ENCODE measurements at regions not wholly inside any gene's neighbourhood (a gene's known extent, or its start where the extent isn't known, plus 50 kb on each side); places are given as distances from the start of the nearest gene placed in this dataset.

- intact Hi-C loops (cut with micrococcal nuclease) = no loop called here
Measured at GRCh38 chr6:148146717-148147462, 195.7 kb upstream of the SASH1 start.

GRCh38 chr6:148147463-148147830 lies 195.2 kb upstream of the SASH1 start:
- intact Hi-C loops (cut with micrococcal nuclease) = no loop called here

- intact Hi-C loops (cut with micrococcal nuclease) = no loop called here
Measured at GRCh38 chr6:148151896-148152643, 190.6 kb upstream of the SASH1 start.

GRCh38 chr6:148154668-148155067 lies 188.0 kb upstream of the SASH1 start:
- intact Hi-C loops (cut with micrococcal nuclease) = no loop called here

DNA sequence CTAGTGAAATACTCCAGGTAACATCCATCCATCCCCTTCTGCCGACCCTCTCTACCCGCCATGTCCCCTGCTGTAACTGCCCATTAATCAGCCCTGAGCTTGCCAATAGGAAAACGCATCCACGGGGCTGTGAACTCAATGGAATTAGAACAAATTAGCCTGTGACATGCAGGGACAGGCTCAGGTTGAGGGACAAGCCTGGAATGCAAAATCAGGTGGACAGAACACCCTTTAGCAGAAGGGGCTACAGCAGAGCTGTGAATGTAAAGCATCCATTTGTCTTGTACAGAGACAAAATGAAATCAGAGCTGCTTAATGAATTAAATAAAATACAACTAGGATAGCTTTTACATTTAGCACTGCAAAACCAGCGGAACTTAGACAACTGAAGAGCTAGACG lies 187.3 kb upstream of the SASH1 start:
- intact Hi-C loops (cut with micrococcal nuclease) = no loop called here

GRCh38 chr6:148157841-148158240 lies 184.8 kb upstream of the SASH1 start:
- intact Hi-C loops (cut with micrococcal nuclease) = no loop called here

DNA sequence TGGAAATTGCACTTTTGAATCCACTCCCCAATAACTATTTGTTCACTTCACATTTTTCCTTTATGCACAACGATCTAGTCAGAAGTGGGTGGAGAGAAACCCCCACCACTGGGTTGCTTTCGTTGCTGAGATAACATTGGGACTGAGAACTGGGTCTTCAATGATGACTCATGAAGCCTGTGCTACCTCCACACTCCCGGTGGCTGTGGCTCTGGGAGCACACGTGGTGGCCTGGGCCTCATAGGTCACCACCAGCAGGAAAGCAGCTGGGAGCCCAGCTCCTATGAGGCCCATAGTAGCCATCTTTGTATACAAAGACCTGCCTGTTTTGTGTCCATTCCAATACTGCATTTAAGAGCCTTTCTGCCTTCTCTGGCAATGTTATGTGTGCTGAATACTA lies 178.0 kb upstream of the SASH1 start:
- intact Hi-C loops (cut with micrococcal nuclease) = loop anchor here (5.0 kb wide), 1 partner anchor 1307 kb away; no protein-coding TSS in a partner anchor

DNA sequence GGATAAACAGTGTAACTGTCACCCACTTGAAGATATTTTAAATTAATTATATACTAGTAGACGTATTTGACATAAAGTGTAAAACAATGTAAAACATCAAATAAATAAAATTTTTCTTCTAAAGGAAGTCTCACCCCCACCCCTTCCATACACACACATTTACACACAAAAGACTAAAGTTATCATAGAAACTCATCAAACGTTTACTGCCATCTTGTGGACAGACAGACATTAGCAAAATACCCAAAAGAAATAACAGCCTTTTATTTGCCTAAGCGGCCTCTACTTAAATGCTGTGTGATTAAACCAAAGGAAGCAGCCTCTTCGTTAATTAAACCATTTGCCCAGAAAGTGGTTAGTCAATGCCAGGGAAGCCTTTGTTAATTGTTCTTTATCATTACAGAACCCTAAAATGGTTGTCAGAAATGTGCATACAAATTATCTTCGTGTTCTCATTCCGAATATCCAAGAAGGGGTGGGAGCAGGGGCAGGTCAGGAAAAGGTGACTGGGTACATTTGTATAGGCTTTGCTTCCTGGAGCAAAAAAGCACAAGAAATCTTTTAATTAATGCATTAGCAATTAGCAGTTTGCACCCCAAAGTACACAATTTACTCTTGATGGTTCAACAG lies 176.2 kb upstream of the SASH1 start:
- intact Hi-C loops (cut with micrococcal nuclease) = loop anchor here (2.0 to 5.0 kb wide), 2 partner anchors 22 to 1309 kb away; no protein-coding TSS in a partner anchor

- intact Hi-C loops (cut with micrococcal nuclease) = loop anchor here (5.0 kb wide), 1 partner anchor 1312 kb away; no protein-coding TSS in a partner anchor
Measured at GRCh38 chr6:148169706-148170105, 172.9 kb upstream of the SASH1 start.

DNA sequence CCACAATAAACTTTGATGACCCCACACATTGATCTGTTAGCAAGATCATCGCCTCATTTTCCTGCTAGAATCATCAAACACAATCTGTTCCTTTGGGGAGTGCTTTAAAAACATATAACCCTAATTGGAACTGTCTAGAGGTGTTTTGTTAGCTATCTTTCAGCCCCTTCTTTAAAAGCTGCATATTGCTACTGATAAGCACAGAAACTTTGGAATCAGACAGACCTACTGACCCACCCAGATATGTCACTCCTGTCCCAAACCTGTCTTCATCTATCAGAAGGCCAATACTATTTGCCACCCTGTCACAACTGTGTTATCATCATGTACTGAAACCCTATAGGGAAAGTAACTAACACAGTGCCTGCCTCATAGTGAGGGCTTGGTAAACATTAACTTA lies 172.4 kb upstream of the SASH1 start:
- intact Hi-C loops (cut with micrococcal nuclease) = no loop called here

GRCh38 chr6:148173548-148173947 lies 169.1 kb upstream of the SASH1 start:
- intact Hi-C loops (cut with micrococcal nuclease) = no loop called here

GRCh38 chr6:148175550-148176188 lies 167.0 kb upstream of the SASH1 start:
- intact Hi-C loops (cut with micrococcal nuclease) = no loop called here

GRCh38 chr6:148177589-148178233 lies 164.9 kb upstream of the SASH1 start:
- intact Hi-C loops (cut with micrococcal nuclease) = loop anchor here (1.0 kb wide), 1 partner anchor 287 kb away; no protein-coding TSS in a partner anchor

DNA sequence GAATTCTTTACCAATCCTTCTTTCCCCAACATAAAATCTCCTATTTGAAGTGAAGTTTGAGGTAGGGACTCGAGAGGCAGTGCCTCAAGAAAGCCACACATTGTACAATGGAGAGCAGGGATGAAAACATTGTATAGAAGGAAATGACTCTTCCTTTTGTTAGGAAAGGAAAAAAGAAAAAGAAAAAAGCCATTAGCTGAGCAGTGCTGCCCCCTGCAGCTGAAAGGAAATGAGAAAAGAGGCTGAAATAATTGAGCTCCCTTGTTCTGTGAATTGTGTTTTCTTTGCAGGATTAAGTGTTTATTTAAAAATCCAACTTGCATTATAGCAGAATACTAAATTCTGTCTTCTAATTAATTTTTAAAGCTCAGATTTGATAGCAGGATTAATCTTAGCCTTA lies 162.9 kb upstream of the SASH1 start:
- intact Hi-C loops (cut with micrococcal nuclease) = loop anchor here (5.0 kb wide), 1 partner anchor 73 kb away; no protein-coding TSS in a partner anchor

- intact Hi-C loops (cut with micrococcal nuclease) = loop anchor here (5.0 kb wide), 1 partner anchor 70 kb away; no protein-coding TSS in a partner anchor
Measured at GRCh38 chr6:148182378-148182777, 160.3 kb upstream of the SASH1 start.

DNA sequence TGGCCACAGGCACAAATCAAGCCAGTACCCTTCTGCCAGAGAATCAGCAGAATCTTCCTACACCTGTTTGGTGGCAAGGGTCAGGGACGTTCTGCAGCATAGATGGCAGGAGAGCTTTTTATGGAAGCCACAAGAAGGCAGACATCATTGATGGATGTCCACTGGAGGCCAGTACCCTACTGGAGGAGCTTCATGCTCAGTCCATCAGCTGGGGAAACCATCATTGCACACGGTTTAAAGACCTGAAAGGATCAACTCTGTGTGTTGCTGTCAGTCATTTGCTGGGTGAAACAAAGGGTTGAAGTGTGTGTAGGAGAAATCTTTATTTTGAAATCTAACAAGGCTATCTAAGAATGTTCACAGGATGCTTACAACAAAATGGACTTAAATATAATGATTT lies 158.9 kb upstream of the SASH1 start:
- intact Hi-C loops (cut with micrococcal nuclease) = loop anchor here (5.0 kb wide), 1 partner anchor 69 kb away; no protein-coding TSS in a partner anchor

GRCh38 chr6:148186916-148187315 lies 155.7 kb upstream of the SASH1 start:
- intact Hi-C loops (cut with micrococcal nuclease) = no loop called here

- intact Hi-C loops (cut with micrococcal nuclease) = no loop called here
Measured at GRCh38 chr6:148192310-148192709, 150.3 kb upstream of the SASH1 start.

GRCh38 chr6:148193063-148193680 lies 149.5 kb upstream of the SASH1 start:
- intact Hi-C loops (cut with micrococcal nuclease) = no loop called here

- intact Hi-C loops (cut with micrococcal nuclease) = no loop called here
Measured at GRCh38 chr6:148195511-148195910, 147.1 kb upstream of the SASH1 start.
